PC-3 (cell line): ENCODE measurements at regions not wholly inside any gene's neighbourhood (a gene's known extent, or its start where the extent isn't known, plus 50 kb on each side); places are given as distances from the start of the nearest gene placed in this dataset.

ENCODE experiments used
- CTCF ChIP-seq: fragments of 300-600 bp; sonication (generic); conservative IDR thresholded peaks from 2 replicates; pipeline ENCODE4 v1.5.1; 2017; ENCODE audit warnings: antibody characterized with exemption, low read depth, mild to moderate bottlenecking, low read length
- EZH2phosphoT487 ChIP-seq: fragments of 300-600 bp; sonication (generic); IDR thresholded peaks from 2 replicates; pipeline ENCODE4 v1.6.1; 2018; ENCODE audit warnings: mild to moderate bottlenecking, antibody characterized with exemption, low read length, borderline replicate concordance

DNA sequence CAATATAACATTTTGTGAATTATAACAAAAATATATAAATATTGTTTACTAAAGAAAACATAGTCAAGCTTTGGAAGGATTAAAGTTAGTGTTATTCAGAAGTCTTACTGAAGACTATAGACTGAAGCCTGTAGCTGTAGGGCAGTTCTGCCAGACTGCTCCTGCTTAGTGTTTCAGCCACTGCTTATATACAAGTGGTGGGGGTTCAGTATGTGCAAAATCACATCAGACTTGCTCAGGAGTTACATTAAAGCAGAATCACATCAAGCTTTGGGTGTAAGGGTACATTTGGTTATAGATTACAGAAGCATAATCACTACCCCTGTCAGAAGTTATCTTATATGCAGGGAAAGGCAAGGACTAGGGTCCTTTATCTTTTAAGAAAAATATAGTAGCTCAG is 653.8 kb downstream of the ANKRD7 start:
- no peak for TF ChIP-seq CTCF
- no peak for TF ChIP-seq EZH2phosphoT487
